K562 (cell line): ENCODE measurements at regions not wholly inside any gene's neighbourhood (a gene's known extent, or its start where the extent isn't known, plus 50 kb on each side); places are given as distances from the start of the nearest gene placed in this dataset.

Experiments used
- ATAC-seq: fragments of 200-7000 bp; cut with Tn5 transposase; 3 replicates; pipeline ENCODE4 v1.9.1; 2020; ENCODE audit warnings: moderate library complexity
- BruUV-seq: library from RNA; stranded (reverse); fragments of 400-500 nt; replicated peaks from 2 replicates; lab custom pipeline; 2021; lab: Mats Ljungman, UMichigan
- CTCF ChIA-PET: fragments of 300-600 bp; formaldehyde crosslinking; extraction: SDS; loops from one replicate; lab custom pipeline; 2021; ENCODE audit warnings: low intra/inter-chr PET ratio; lab: Yijun Ruan, JAX
- POLR2A ChIA-PET: fragments of 300-600, 350-650 bp; sonication (Branson Sonifier 250); formaldehyde crosslinking; extraction: SDS; loops from one replicate; lab custom pipeline; 2021; ENCODE audit warnings: antibody characterized with exemption, inconsistent platforms; lab: Yijun Ruan, JAX
- DNase-seq, 4 experiments: peaks; one replicate each; pipeline versions ENCODE4 v3.0.0 to v3.0.0-alpha.2; 2011 to 2018; ENCODE audit warnings: low spot score in 3 of 4, mixed read lengths in 3 of 4; ENCODE audit errors: extremely low read depth in 1 of 4
- FAIRE-seq: peaks from 2 replicates; lab custom pipeline; 2011; peaks lifted over from hg19 to GRCh38; lab: Jason Lieb, UNC
- H2AFZ ChIP-seq: 2 replicates; pipeline ENCODE4 v1.6.0; 2011; ENCODE audit warnings: low read depth, low read length, control low read depth, inconsistent platforms
- H3K27ac ChIP-seq: fragments of 200-600 bp; 3 replicates; pipeline ENCODE4 v1.8.0; 2011; ENCODE audit warnings: low read depth, mild to moderate bottlenecking, control low read depth, inconsistent platforms, low read length, moderate library complexity, mixed read lengths; ENCODE audit errors: extremely low read depth
- H3K27me3 ChIP-seq, 2 experiments: fragments of 300-600 bp in 1 of 2; 2 replicates in 1 of 2; 3 replicates in 1 of 2; pipeline versions ENCODE4 v1.6.0 to v1.8.0; 2011; ENCODE audit warnings: inconsistent platforms in 2 of 2, low read length in 2 of 2, mild to moderate bottlenecking in 1 of 2, mixed read lengths in 1 of 2, moderate library complexity in 1 of 2; ENCODE audit not compliant: control insufficient read depth in 2 of 2, insufficient read depth in 2 of 2
- H3K36me3 ChIP-seq: fragments of 300-600 bp; 3 replicates; pipeline ENCODE4 v1.8.0; 2011; ENCODE audit warnings: mild to moderate bottlenecking, low read length, inconsistent platforms; ENCODE audit not compliant: control insufficient read depth, insufficient read depth
- H3K4me1 ChIP-seq, 2 experiments: fragments of 200-600 bp in 1 of 2; replicated peaks in 1 of 2; 2 replicates in 1 of 2; 3 replicates in 1 of 2; pipeline versions ENCODE4 v1.5.1 to v1.8.0; 2011; ENCODE audit warnings: inconsistent platforms in 2 of 2, low read length in 2 of 2, mild to moderate bottlenecking in 1 of 2, mixed read lengths in 1 of 2, moderate library complexity in 1 of 2; ENCODE audit not compliant: control insufficient read depth in 2 of 2, insufficient read depth in 2 of 2
- H3K4me2 ChIP-seq: 2 replicates; pipeline ENCODE4 v1.6.1; 2011; ENCODE audit warnings: low read length, control low read depth, inconsistent platforms, mixed read lengths; ENCODE audit not compliant: insufficient read depth
- H3K4me3 ChIP-seq: fragments of 200-600 bp; sonication (generic), shearing (Covaris generic); 2 replicates; pipeline ENCODE4 v1.5.1; 2016; ENCODE audit warnings: control low read depth, inconsistent platforms
- H3K79me2 ChIP-seq: fragments of 200-600 bp; 3 replicates; pipeline ENCODE4 v1.8.0; 2011; ENCODE audit warnings: low read length, inconsistent platforms; ENCODE audit not compliant: control insufficient read depth, insufficient read depth
- H3K9ac ChIP-seq, 2 experiments: 2 replicates each; pipeline versions ENCODE4 v1.6.0 to v1.6.1; 2011; ENCODE audit warnings: low read depth in 2 of 2, low read length in 2 of 2, control low read depth in 1 of 2, inconsistent platforms in 1 of 2, mild to moderate bottlenecking in 1 of 2, mixed read lengths in 1 of 2; ENCODE audit not compliant: insufficient read depth in 1 of 2
- H3K9me1 ChIP-seq: one replicate; pipeline ENCODE4 v1.6.0; 2011; ENCODE audit warnings: inconsistent platforms, mild to moderate bottlenecking, low read length, moderate library complexity; ENCODE audit not compliant: control insufficient read depth, insufficient read depth
- H3K9me3 ChIP-seq: replicated peaks from 2 replicates; pipeline ENCODE4 v1.5.1; 2011; ENCODE audit warnings: low read depth, low read length, inconsistent platforms; ENCODE audit not compliant: control insufficient read depth, insufficient read depth
- H4K20me1 ChIP-seq: replicated peaks from 2 replicates; pipeline ENCODE4 v1.6.1; 2011; ENCODE audit warnings: low read length, inconsistent platforms, mixed read lengths; ENCODE audit not compliant: control insufficient read depth, insufficient read depth
- ATF1 ChIP-seq, 2 experiments: fragments of 450-650 bp in 1 of 2; IDR thresholded peaks; 2 replicates each; pipeline ENCODE4 v1.6.1; 2016; ENCODE audit warnings: missing compliant biosample characterization in 1 of 2, missing genetic modification characterization in 1 of 2
- E2F8 ChIP-seq: fragments of 450-650 bp; IDR thresholded peaks from 2 replicates; pipeline ENCODE4 v1.7.1; 2018; ENCODE audit warnings: mild to moderate bottlenecking, low read depth; ENCODE audit not compliant: partially characterized antibody
- EP300 ChIP-seq: IDR thresholded peaks from 2 replicates; pipeline ENCODE4 v1.6.1; 2012; ENCODE audit warnings: low read length, improper control_type of control experiment
- HINFP ChIP-seq: fragments of 450-650 bp; conservative IDR thresholded peaks from 2 replicates; pipeline ENCODE4 v1.6.1; 2016; ENCODE audit warnings: missing genetic modification characterization, low read depth, mild to moderate bottlenecking, control low read depth, missing compliant biosample characterization
- L3MBTL2 ChIP-seq: fragments of 450-650 bp; IDR thresholded peaks from 2 replicates; pipeline ENCODE4 v1.6.1; 2016; ENCODE audit warnings: mild to moderate bottlenecking, moderate library complexity
- PRPF4 ChIP-seq: fragments of 200-400 bp; formaldehyde crosslinking; IDR thresholded peaks from one replicate; pipeline ENCODE4 v1.6.1; 2017; ENCODE audit warnings: low read length, low read depth, mild to moderate bottlenecking; ENCODE audit not compliant: insufficient read depth, poor library complexity, severe bottlenecking
- RBM22 ChIP-seq: fragments of 200-400 bp; formaldehyde crosslinking; IDR thresholded peaks from 2 replicates; pipeline ENCODE4 v1.6.1; 2018; ENCODE audit warnings: low read length, low read depth; ENCODE audit not compliant: poor library complexity, severe bottlenecking
- SLC30A9 ChIP-seq: fragments of 250-450 bp; sonication (Bioruptor Pico); IDR thresholded peaks from 2 replicates; pipeline ENCODE4 v1.8.0; 2022; ENCODE audit warnings: mild to moderate bottlenecking, moderate library complexity
- SPI1 ChIP-seq: IDR thresholded peaks from 2 replicates; pipeline ENCODE4 v1.6.1; 2011; ENCODE audit warnings: low read depth, low read length, control low read depth, borderline replicate concordance
- ZNF197 ChIP-seq: fragments of 200-800 bp; sonication (Bioruptor generic); IDR thresholded peaks from 2 replicates; pipeline ENCODE4 v1.6.1; 2016; ENCODE audit warnings: low read depth, missing genetic modification characterization, missing compliant biosample characterization
- ZNF436 ChIP-seq: fragments of 250-450, 450-650 bp; sonication (Bioruptor Pico); formaldehyde crosslinking; IDR thresholded peaks from 2 replicates; pipeline ENCODE4 v1.7.0; 2020; ENCODE audit warnings: mild to moderate bottlenecking
- ZNF79 ChIP-seq: fragments of 250-450 bp; sonication (Bioruptor Pico); IDR thresholded peaks from 2 replicates; pipeline ENCODE4 v1.4.0; 2020; ENCODE audit warnings: low read depth, mild to moderate bottlenecking, moderate library complexity
- WGBS: fragments of 100-300 bp; shearing (Covaris generic); methylation state at CpG from one replicate; pipeline ENCODE4 v1.1.6; 2016; ENCODE audit warnings: low coverage, mixed read lengths; ENCODE audit not compliant: insufficient coverage; ENCODE audit errors: missing lambda C conversion rate; 5-methylcytosine and 5-hydroxymethylcytosine counted together
- in situ Hi-C: fragments of 300-500 bp; cut with MboI; formaldehyde crosslinking; loops from 4 replicates; pipeline ENCODE4 v1.15.0; 2018; ENCODE audit warnings: inconsistent platforms, mixed read lengths
- intact Hi-C: fragments of 100-400 bp; cut with micrococcal nuclease; formaldehyde crosslinking; loops from 2 replicates; pipeline ENCODE4 v1.14.2; 2022
- TF ChIP-seq, protein P1 (sequence below): sonication (generic); formaldehyde crosslinking; IDR thresholded peaks from 2 replicates; pipeline ENCODE4 v1.9.0; 2022; ENCODE audit warnings: mild to moderate bottlenecking, missing genetic modification reagents
- TF ChIP-seq, protein P2 (sequence below): fragments of 450-650 bp; IDR thresholded peaks from 2 replicates; pipeline ENCODE4 v1.6.1; 2016; ENCODE audit warnings: antibody characterized with exemption

DNA sequence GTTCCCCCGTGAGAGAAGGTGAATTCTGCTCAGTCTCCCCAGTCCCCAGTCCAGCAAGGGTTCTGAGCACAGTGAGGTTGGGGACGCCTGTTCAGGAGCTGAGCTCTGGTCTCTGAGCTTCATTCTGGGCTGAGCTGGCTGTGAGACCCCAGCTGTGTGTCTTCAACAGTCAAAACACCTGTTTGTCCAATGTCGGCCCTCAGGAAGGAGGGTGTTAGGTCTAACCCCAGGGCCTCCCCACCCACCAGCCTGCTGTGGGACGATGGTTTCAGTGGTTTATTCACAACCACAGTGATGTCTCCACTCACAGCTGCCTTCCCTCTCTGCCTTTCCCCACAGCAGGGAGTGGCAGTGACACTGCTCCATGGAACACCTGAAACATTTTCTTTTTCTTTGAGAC, 1282.9 kb downstream of the TBC1D22A start:
- no peak for TF ChIP-seq ZNF79 (CRISPR knock-in tag)
- no peak for TF ChIP-seq EP300
- TF ChIP-seq PRPF4 = no peak
- TF ChIP-seq ZNF436 (CRISPR knock-in tag) = no peak
- no peak for TF ChIP-seq SPI1
- TF ChIP-seq ZNF197 (CRISPR knock-in tag) = no peak
- TF ChIP-seq SLC30A9 (CRISPR knock-in tag) = no peak
- TF ChIP-seq, protein P1, sequence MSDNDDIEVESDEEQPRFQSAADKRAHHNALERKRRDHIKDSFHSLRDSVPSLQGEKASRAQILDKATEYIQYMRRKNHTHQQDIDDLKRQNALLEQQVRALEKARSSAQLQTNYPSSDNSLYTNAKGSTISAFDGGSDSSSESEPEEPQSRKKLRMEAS = no peak
- no peak for TF ChIP-seq E2F8
- TF ChIP-seq HINFP (tag) = no peak
- no peak for TF ChIP-seq ATF1 (CRISPR knock-in tag; IDR thresholded peaks at IDR 0.05)
- no peak for TF ChIP-seq ATF1 (tag; IDR thresholded peaks at IDR 0.05)
- no peak for TF ChIP-seq L3MBTL2
- TF ChIP-seq RBM22 = no peak
- TF ChIP-seq, protein P2, sequence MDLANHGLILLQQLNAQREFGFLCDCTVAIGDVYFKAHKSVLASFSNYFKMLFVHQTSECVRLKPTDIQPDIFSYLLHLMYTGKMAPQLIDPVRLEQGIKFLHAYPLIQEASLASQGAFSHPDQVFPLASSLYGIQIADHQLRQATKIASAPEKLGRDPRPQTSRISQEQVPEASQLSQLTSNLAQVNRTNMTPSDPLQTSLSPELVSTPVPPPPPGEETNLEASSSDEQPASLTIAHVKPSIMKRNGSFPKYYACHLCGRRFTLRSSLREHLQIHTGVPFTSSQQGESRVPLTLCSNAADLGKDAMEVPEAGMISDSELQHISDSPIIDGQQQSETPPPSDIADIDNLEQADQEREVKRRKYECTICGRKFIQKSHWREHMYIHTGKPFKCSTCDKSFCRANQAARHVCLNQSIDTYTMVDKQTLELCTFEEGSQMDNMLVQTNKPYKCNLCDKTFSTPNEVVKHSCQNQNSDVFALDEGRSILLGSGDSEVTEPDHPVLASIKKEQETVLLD = no peak
- H3K9me1 ChIP-seq = no peaks in the 10 kb centered on the region
- no peaks in the 10 kb centered on the region for H3K9me3 ChIP-seq
- no peaks in the 10 kb centered on the region for H3K79me2 ChIP-seq
- in situ Hi-C loops = no loop called here
- intact Hi-C loops = no loop called here
- no peaks in the 10 kb centered on the region for H4K20me1 ChIP-seq
- no peak overlapping the region for H3K9ac ChIP-seq
- WGBS = 0% methylated on average over 4 of the region's 4 CpGs
- BruUV-seq = no TSS peak
- no peak overlapping the region for H3K4me3 ChIP-seq
- FAIRE-seq = no peak
- CTCF ChIA-PET = no interaction called here
- peaks cover 0 to 5% of the 10 kb centered on the region in 2 experiments; a peak in 2 of 5 replicates for H3K27me3 ChIP-seq
- no peak for ATAC-seq
- H3K4me1 ChIP-seq = no peaks in the 10 kb centered on the region
- H2AFZ ChIP-seq = no peak overlapping the region
- H3K27ac ChIP-seq = no peak overlapping the region
- POLR2A ChIA-PET = no interaction called here
- DNase-seq = no peak
- H3K4me2 ChIP-seq = no peak overlapping the region
- no peaks in the 10 kb centered on the region for H3K36me3 ChIP-seq
